ENCODE measurements at regions not wholly inside any gene's neighbourhood (a gene's known extent, or its start where the extent isn't known, plus 50 kb on each side); places are given as distances from the start of the nearest gene placed in this dataset.
A peak's percentile ranks its signal among the peaks of the same experiment; 100 is the strongest.

DNA sequence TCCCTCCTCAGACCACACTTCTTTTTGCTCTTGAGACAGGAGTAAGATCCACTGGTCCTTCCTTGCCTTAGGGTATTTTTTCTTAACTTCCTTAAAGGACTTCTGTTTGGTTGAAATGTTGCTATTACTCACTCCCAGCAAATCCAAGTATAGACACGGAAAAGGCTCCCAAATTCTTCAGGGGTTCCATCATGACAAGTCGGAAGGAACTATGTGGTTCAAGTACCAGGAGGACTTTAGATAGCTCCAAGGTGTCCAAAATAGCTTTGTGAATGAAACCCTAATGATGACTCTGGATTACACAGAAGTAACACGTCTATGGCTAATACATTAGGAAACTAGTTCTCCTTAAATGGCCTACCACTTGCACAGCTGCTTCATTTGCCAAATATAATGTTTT is 238.7 kb downstream of the KCTD12 start:
- Histone ChIP-seq H3K36me3 (ENCODE audit: insufficient read depth, low read length) (no peaks in the 10 kb centered on the region), H3K9ac (ENCODE audit: insufficient read length) (no peak overlapping the region), H3K4me3 (no peak overlapping the region), H3K27ac (no peak overlapping the region), H3K9me3 (ENCODE audit: low read depth, low read length) (no peaks in the 10 kb centered on the region)
- TF ChIP-seq EZH2 (IDR thresholded peaks at IDR 0.05) (no peak), FOXP2 (optimal IDR thresholded peaks at IDR 0.05; ENCODE audit: control extremely low read depth, extremely low read length, insufficient read depth) (no peak), POLR2AphosphoS5 (IDR thresholded peaks at IDR 0.05; ENCODE audit: borderline replicate concordance, low read depth, low read length) (no peak)
- DNase-seq (ENCODE audit: low read depth, low spot score) = no peak

GRCh38 chr13:76646946-76647345 is 239.3 kb downstream of the KCTD12 start:
- Histone ChIP-seq H3K4me3 (no peak overlapping the region), H3K36me3 (ENCODE audit: insufficient read depth, low read length) (no peaks in the 10 kb centered on the region), H3K9me3 (ENCODE audit: low read depth, low read length) (no peaks in the 10 kb centered on the region), H3K9ac (ENCODE audit: insufficient read length) (no peak overlapping the region), H3K27ac (no peak overlapping the region)
- DNase-seq (ENCODE audit: low read depth, low spot score) = no peak
- TF ChIP-seq POLR2AphosphoS5 (IDR thresholded peaks at IDR 0.05; ENCODE audit: borderline replicate concordance, low read depth, low read length) (no peak), FOXP2 (optimal IDR thresholded peaks at IDR 0.05; ENCODE audit: control extremely low read depth, extremely low read length, insufficient read depth) (no peak), EZH2 (IDR thresholded peaks at IDR 0.05) (no peak)

DNA sequence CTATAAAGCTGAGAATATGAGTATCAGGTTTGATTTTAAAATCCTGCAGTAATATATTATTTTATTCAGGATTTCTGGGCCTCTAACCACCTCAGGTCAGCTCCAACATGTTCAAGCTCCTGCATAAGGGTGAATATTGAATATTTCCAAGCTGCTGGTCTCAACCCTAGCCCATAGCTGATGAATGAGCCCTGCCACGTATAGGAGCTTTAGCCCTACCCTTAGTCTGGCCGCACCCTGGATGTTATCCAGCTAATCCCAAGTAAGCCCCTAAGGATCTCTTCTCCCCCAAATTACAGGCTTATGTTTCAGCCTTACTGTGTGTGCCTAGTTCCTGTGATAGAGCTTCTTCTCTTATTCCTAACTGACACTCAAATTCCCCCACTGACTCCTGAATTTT is 240.6 kb downstream of the KCTD12 start:
- DNase-seq (ENCODE audit: low read depth, low spot score) = no peak
- no peak overlapping the region for H3K9ac ChIP-seq (ENCODE audit: insufficient read length)
- TF ChIP-seq FOXP2 (optimal IDR thresholded peaks at IDR 0.05; ENCODE audit: control extremely low read depth, extremely low read length, insufficient read depth) = no peak
- no peak for TF ChIP-seq POLR2AphosphoS5 (IDR thresholded peaks at IDR 0.05; ENCODE audit: borderline replicate concordance, low read depth, low read length)
- no peak for TF ChIP-seq EZH2 (IDR thresholded peaks at IDR 0.05)
- no peak overlapping the region for H3K27ac ChIP-seq
- H3K9me3 ChIP-seq (ENCODE audit: low read depth, low read length) = no peaks in the 10 kb centered on the region
- no peaks in the 10 kb centered on the region for H3K36me3 ChIP-seq (ENCODE audit: insufficient read depth, low read length)
- no peak overlapping the region for H3K4me3 ChIP-seq

GRCh38 chr13:76644906-76645305 is 241.3 kb downstream of the KCTD12 start:
- Histone ChIP-seq H3K9ac (ENCODE audit: insufficient read length) (no peak overlapping the region), H3K27ac (no peak overlapping the region), H3K4me3 (no peak overlapping the region), H3K9me3 (ENCODE audit: low read depth, low read length) (no peaks in the 10 kb centered on the region), H3K36me3 (ENCODE audit: insufficient read depth, low read length) (no peaks in the 10 kb centered on the region)
- no peak for DNase-seq (ENCODE audit: low read depth, low spot score)
- TF ChIP-seq FOXP2 (optimal IDR thresholded peaks at IDR 0.05; ENCODE audit: control extremely low read depth, extremely low read length, insufficient read depth) (no peak), POLR2AphosphoS5 (IDR thresholded peaks at IDR 0.05; ENCODE audit: borderline replicate concordance, low read depth, low read length) (no peak), EZH2 (IDR thresholded peaks at IDR 0.05) (no peak)

GRCh38 chr13:76643596-76643995 is 242.6 kb downstream of the KCTD12 start:
- Histone ChIP-seq H3K9me3 (ENCODE audit: low read depth, low read length) (no peaks in the 10 kb centered on the region), H3K27ac (no peak overlapping the region), H3K9ac (ENCODE audit: insufficient read length) (no peak overlapping the region), H3K36me3 (ENCODE audit: insufficient read depth, low read length) (no peaks in the 10 kb centered on the region), H3K4me3 (no peak overlapping the region)
- TF ChIP-seq POLR2AphosphoS5 (IDR thresholded peaks at IDR 0.05; ENCODE audit: borderline replicate concordance, low read depth, low read length) = no peak
- TF ChIP-seq FOXP2 (optimal IDR thresholded peaks at IDR 0.05; ENCODE audit: control extremely low read depth, extremely low read length, insufficient read depth) = no peak
- no peak for TF ChIP-seq EZH2 (IDR thresholded peaks at IDR 0.05)
- DNase-seq (ENCODE audit: low read depth, low spot score) = no peak

DNA sequence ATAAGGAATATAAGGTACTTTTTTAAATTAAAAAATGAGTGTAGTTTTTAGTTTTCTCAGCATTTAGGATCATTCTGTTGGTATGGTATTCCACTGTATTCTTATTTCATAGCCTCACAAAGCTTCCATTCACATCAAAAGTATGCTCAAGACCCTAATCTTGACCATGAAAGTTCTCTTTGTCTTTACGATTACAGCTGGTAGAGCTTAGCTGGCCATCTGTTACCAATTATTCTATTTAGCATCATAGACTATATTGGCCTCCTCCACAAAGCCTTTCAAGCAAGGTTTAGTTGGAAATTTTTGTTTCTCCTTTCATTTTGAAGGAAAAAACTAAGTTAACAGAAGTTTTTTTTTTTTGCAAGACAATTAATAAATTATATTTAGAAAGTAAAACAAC is 245.1 kb downstream of the KCTD12 start:
- Histone ChIP-seq H3K9ac (ENCODE audit: insufficient read length) (no peak overlapping the region), H3K9me3 (ENCODE audit: low read depth, low read length) (no peaks in the 10 kb centered on the region), H3K36me3 (ENCODE audit: insufficient read depth, low read length) (no peaks in the 10 kb centered on the region), H3K4me3 (no peak overlapping the region), H3K27ac (no peak overlapping the region; the same call in 1 of the 2 replicates)
- DNase-seq (ENCODE audit: low read depth, low spot score) = no peak
- no peak for TF ChIP-seq EZH2 (IDR thresholded peaks at IDR 0.05)
- TF ChIP-seq POLR2AphosphoS5 (IDR thresholded peaks at IDR 0.05; ENCODE audit: borderline replicate concordance, low read depth, low read length) = no peak
- no peak for TF ChIP-seq FOXP2 (optimal IDR thresholded peaks at IDR 0.05; ENCODE audit: control extremely low read depth, extremely low read length, insufficient read depth)

DNA sequence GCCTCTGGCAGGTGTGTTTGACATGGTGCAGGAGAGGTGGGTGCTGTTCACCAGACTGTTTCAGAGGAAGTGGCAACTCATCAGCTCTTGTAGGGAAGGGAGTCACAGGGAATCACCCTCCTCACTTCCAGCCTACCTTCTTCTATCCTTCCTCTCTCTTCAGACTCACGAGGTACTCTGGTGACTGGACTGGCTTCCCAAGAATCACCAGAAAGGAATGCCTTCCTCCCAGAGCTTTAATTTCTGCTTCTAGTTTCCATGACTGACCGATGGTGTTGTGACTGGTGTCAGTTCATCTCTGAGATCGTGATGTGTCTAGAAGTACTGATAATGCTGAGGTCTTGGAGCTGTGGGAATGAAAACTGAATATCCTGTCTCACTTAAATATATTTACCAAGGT is 247.3 kb downstream of the KCTD12 start:
- no peak for TF ChIP-seq FOXP2 (optimal IDR thresholded peaks at IDR 0.05; ENCODE audit: control extremely low read depth, extremely low read length, insufficient read depth)
- TF ChIP-seq POLR2AphosphoS5 (IDR thresholded peaks at IDR 0.05; ENCODE audit: borderline replicate concordance, low read depth, low read length) = no peak
- TF ChIP-seq EZH2 (IDR thresholded peaks at IDR 0.05) = no peak
- Histone ChIP-seq H3K9ac (ENCODE audit: insufficient read length) (no peak overlapping the region), H3K36me3 (ENCODE audit: insufficient read depth, low read length) (no peaks in the 10 kb centered on the region), H3K9me3 (ENCODE audit: low read depth, low read length) (no peaks in the 10 kb centered on the region), H3K4me3 (no peak overlapping the region), H3K27ac (no peak overlapping the region)
- no peak for DNase-seq (ENCODE audit: low read depth, low spot score)

DNA sequence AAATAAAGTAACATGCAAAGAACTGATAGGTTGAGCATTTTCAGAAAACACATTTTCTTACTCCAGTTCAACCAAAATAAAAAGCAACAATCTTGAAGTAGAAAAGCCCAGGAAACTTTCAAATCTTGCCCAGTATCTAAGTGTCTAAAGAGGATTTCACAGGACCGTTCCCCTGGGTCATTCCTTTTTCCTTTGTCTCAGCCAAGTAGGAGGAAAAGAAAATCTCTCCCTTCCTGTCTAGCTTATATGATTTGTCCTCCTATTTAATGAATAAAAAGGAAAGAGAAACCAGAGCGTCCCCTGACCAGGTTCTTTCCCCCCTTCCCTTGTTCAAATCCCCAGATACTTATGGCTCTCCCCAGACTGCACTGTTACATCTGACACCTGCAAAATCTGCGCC is 248.0 kb downstream of the KCTD12 start:
- H3K9ac ChIP-seq (ENCODE audit: insufficient read length) = no peak overlapping the region
- no peaks in the 10 kb centered on the region for H3K9me3 ChIP-seq (ENCODE audit: low read depth, low read length)
- no peak for DNase-seq (ENCODE audit: low read depth, low spot score)
- H3K27ac ChIP-seq = peak overlapping the region; percentile 83
- TF ChIP-seq POLR2AphosphoS5 (IDR thresholded peaks at IDR 0.05; ENCODE audit: borderline replicate concordance, low read depth, low read length) (no peak), FOXP2 (optimal IDR thresholded peaks at IDR 0.05; ENCODE audit: control extremely low read depth, extremely low read length, insufficient read depth) (no peak), EZH2 (IDR thresholded peaks at IDR 0.05) (no peak)
- peak overlapping the region; percentile 53 for H3K4me3 ChIP-seq
- H3K36me3 ChIP-seq (ENCODE audit: insufficient read depth, low read length) = no peaks in the 10 kb centered on the region

- TF ChIP-seq FOXP2 (optimal IDR thresholded peaks at IDR 0.05; ENCODE audit: control extremely low read depth, extremely low read length, insufficient read depth) (no peak), EZH2 (IDR thresholded peaks at IDR 0.05) (no peak), POLR2AphosphoS5 (IDR thresholded peaks at IDR 0.05; ENCODE audit: borderline replicate concordance, low read depth, low read length) (no peak)
- H3K9me3 ChIP-seq (ENCODE audit: low read depth, low read length) = no peaks in the 10 kb centered on the region
- DNase-seq (ENCODE audit: low read depth, low spot score) = no peak
- peak overlapping the region; percentile 83 for H3K27ac ChIP-seq
- no peaks in the 10 kb centered on the region for H3K36me3 ChIP-seq (ENCODE audit: insufficient read depth, low read length)
- no peak overlapping the region for H3K9ac ChIP-seq (ENCODE audit: insufficient read length)
- peak overlapping the region; percentile 53 for H3K4me3 ChIP-seq
Measured at GRCh38 chr13:76637641-76638141, 248.5 kb downstream of the KCTD12 start.
